ENCODE measurements at regions not wholly inside any gene's neighbourhood (a gene's known extent, or its start where the extent isn't known, plus 50 kb on each side); places are given as distances from the start of the nearest gene placed in this dataset.

DNA sequence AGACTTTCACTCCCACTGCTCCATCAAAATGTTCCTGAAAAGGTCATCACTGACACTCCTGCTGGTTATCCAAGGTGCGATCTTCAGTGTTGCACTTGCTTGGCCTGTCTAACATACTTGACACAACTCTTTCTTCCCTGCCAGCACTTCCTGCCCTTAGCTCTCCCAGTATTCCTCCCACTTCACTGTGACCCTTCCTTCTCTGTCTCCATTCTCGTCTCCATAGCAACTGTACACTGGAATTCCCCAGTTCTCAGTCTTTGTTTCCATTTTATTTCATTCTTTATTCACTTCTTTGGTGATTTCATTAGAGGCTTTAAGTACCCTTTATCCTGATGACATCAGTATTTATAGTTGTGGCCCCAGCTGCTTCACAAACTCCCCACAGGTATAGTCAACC, 333.0 kb downstream of the IRS1 start:
- no peak for TF ChIP-seq ZNF274 (IDR thresholded peaks at IDR 0.05; ENCODE audit: low read depth, low read length)
- no peak for TF ChIP-seq YY1 (IDR thresholded peaks at IDR 0.05; ENCODE audit: insufficient read depth, insufficient read length)
- no peak for TF ChIP-seq SUZ12 (IDR thresholded peaks at IDR 0.05; ENCODE audit: extremely low read depth, insufficient read depth, insufficient read length)
